ENCODE measurements at regions not wholly inside any gene's neighbourhood (a gene's known extent, or its start where the extent isn't known, plus 50 kb on each side); places are given as distances from the start of the nearest gene placed in this dataset.
A peak's percentile ranks its signal among the peaks of the same experiment; 100 is the strongest.

DNA sequence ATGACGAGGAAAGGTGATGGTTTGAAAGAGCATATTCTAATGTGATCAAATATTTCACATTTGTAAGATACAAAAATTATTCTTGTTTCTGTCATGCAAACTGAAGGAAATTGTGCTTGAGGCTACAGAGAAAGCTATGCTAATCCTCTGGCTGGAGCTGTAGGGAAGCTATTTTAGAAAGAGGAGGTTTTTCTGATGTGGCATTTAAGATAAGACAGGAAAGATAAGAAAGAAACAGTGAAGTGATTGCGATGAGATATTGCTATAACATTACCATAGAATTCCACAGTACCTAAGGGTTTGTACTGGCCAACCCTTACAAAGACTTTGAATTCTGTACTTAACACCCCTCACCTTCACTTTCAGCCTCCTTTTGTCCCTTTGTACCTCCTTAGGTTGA is 205.2 kb upstream of the LMCD1 start:
- Histone ChIP-seq H3K4me1 (ENCODE audit: insufficient read depth, low read length, poor library complexity, severe bottlenecking) (peaks cover 67% of the 10 kb centered on the region), H3K4me3 (ENCODE audit: low read depth, low read length, poor library complexity, severe bottlenecking) (no peak overlapping the region), H3K27me3 (replicated peaks; ENCODE audit: insufficient read depth, low read depth, low read length, poor library complexity) (no peaks in the 10 kb centered on the region), H3K27ac (ENCODE audit: low read depth, low read length, poor library complexity, severe bottlenecking) (peak overlapping the region; percentile 96), H3K9me3 (ENCODE audit: low read depth, low read length, poor library complexity, severe bottlenecking) (no peaks in the 10 kb centered on the region), H3K36me3 (ENCODE audit: insufficient read depth, low read length, poor library complexity, severe bottlenecking) (no peaks in the 10 kb centered on the region)
- no TSS peak for BruUV-seq (replicated peaks)
- POLR2A ChIA-PET (ENCODE audit: low non-redundant PET): no interaction called here
- no peak for DNase-seq (ENCODE audit: low spot score)
- TF ChIP-seq EZH2 (IDR thresholded peaks at IDR 0.05; ENCODE audit: borderline replicate concordance, low read depth, low read length, poor library complexity, severe bottlenecking) (no peak), CTCF (conservative IDR thresholded peaks at IDR 0.05; ENCODE audit: low read depth, low read length) (no peak)
- intact Hi-C loops (cut with micrococcal nuclease; ENCODE audit: unreplicated experiment): loop anchor here (5.0 kb wide), 1 partner anchor 144 kb away; no protein-coding TSS in a partner anchor
- CTCF ChIA-PET: interaction anchor here (2.3 kb wide), 1 partner anchor 57 kb away, joined by 7 read pairs; no protein-coding TSS in a partner anchor

DNA sequence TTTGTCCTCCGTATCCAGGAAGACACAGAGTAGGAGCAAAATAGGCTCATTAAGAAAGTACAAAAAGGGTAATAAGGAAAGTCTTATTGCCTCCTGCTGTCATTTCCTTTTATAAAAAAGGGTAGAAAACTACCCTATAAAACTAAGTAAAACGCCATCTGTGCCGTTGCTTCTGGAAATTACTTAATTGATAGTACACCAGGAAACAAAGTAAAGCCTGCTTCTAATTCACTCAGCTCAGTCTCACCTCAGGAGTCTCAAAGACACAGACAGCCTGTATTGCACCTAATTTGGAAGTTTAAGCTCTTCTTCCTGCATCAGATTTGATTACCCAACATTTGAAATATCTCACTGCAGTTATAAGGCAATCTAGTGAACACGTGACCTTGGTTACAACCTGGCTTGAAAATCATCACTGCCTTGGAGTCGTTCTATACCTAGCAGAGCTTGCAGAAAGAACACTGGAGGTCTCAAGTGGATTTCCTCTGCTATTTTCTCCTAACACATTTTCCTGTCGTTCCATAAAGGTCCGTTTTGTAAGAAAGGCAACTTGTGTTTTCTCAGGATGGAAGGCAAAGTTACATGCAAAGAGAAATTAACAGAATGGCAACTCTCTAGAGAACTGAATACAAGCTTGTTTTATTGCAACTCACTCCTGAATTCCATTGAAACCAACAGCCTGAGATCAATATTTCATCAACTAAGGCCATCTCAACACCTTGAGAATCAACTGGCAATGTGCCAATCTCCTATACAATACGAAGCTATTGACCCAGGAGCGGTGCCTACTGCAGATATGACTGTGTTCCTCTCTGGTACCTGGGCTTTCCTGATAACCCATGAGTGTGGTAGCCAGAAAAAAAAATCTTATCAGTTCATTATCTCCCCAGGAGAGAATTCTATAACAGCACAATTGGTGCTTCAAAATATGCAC is 203.3 kb upstream of the LMCD1 start:
- Histone ChIP-seq H3K27me3 (replicated peaks; ENCODE audit: insufficient read depth, low read depth, low read length, poor library complexity) (no peaks in the 10 kb centered on the region), H3K9me3 (ENCODE audit: low read depth, low read length, poor library complexity, severe bottlenecking) (no peaks in the 10 kb centered on the region), H3K36me3 (ENCODE audit: insufficient read depth, low read length, poor library complexity, severe bottlenecking) (no peaks in the 10 kb centered on the region), H3K4me1 (ENCODE audit: insufficient read depth, low read length, poor library complexity, severe bottlenecking) (peaks cover 83% of the 10 kb centered on the region), H3K27ac (ENCODE audit: low read depth, low read length, poor library complexity, severe bottlenecking) (peak overlapping the region; percentile 96), H3K4me3 (ENCODE audit: low read depth, low read length, poor library complexity, severe bottlenecking) (no peak overlapping the region)
- TF ChIP-seq CTCF (conservative IDR thresholded peaks at IDR 0.05; ENCODE audit: low read depth, low read length) (no peak), EZH2 (IDR thresholded peaks at IDR 0.05; ENCODE audit: borderline replicate concordance, low read depth, low read length, poor library complexity, severe bottlenecking) (no peak)
- POLR2A ChIA-PET (ENCODE audit: low non-redundant PET): interaction anchor here (0.6 to 2.3 kb wide), 5 partner anchors 14 to 502 kb away, joined by 3 to 13 read pairs (median 4); no protein-coding TSS in a partner anchor
- TSS peak; percentile 98 for BruUV-seq (replicated peaks)
- intact Hi-C loops (cut with micrococcal nuclease; ENCODE audit: unreplicated experiment): loop anchor here (1.0 to 5.0 kb wide), 2 partner anchors 40 to 146 kb away; no protein-coding TSS in a partner anchor
- CTCF ChIA-PET: interaction anchor here (1.0 to 2.3 kb wide), 2 partner anchors 40 to 58 kb away, joined by 5 to 7 read pairs; no protein-coding TSS in a partner anchor
- DNase-seq (ENCODE audit: low spot score): peak; percentile 93

DNA sequence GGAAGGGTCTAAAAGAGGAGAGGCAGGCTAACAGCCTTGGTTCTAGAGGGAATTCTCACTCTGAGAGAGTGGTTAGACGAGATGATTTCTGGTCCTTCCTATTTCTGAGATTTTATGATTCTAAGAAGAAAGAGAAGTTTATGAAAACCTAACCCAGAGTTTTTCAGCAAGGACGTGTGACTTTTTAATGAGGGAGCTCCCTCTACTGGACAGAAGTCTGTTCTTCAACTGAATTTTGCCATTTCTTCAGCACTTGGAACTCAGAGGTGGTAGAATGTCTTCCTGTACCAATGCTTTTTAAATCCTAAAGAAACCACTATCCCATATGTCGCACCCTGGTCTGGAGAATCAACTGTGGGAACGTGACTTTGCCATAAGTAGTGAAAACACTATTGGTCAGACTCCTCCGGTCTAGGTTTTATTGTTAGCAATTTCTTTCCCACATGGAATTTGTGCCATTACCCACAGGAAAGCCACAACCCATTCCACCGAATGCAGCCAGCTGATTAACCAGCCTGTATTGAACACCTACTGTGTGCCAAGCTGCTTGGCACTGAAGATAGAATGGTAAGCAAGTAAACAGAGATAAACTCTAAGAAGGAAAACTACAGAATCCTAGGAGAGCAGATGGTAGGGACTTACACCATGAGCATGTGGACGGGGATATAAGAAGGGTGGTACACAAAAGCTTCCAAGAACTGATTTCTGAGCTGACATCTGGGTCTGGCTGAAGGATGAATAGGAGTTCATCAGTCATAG is 199.5 kb upstream of the LMCD1 start:
- no TSS peak for BruUV-seq (replicated peaks)
- H3K9me3 ChIP-seq (ENCODE audit: low read depth, low read length, poor library complexity, severe bottlenecking): no peaks in the 10 kb centered on the region
- peak overlapping the region; percentile 82 for H3K27ac ChIP-seq (ENCODE audit: low read depth, low read length, poor library complexity, severe bottlenecking)
- TF ChIP-seq EZH2 (IDR thresholded peaks at IDR 0.05; ENCODE audit: borderline replicate concordance, low read depth, low read length, poor library complexity, severe bottlenecking) (no peak), CTCF (conservative IDR thresholded peaks at IDR 0.05; ENCODE audit: low read depth, low read length) (peak; percentile 88)
- H3K27me3 ChIP-seq (replicated peaks; ENCODE audit: insufficient read depth, low read depth, low read length, poor library complexity): no peaks in the 10 kb centered on the region
- intact Hi-C loops (cut with micrococcal nuclease; ENCODE audit: unreplicated experiment): loop anchor here (1.0 to 10.0 kb wide), 4 partner anchors 44 to 501 kb away; no protein-coding TSS in a partner anchor
- ChIA-PET CTCF (interaction anchor here (0.6 to 1.6 kb wide), 5 partner anchors 36 to 206 kb away, joined by 3 to 6 read pairs (median 4); no protein-coding TSS in a partner anchor), POLR2A (ENCODE audit: low non-redundant PET) (no interaction called here)
- DNase-seq (ENCODE audit: low spot score): peak; percentile 92
- peaks cover 71% of the 10 kb centered on the region for H3K4me1 ChIP-seq (ENCODE audit: insufficient read depth, low read length, poor library complexity, severe bottlenecking)
- H3K36me3 ChIP-seq (ENCODE audit: insufficient read depth, low read length, poor library complexity, severe bottlenecking): no peaks in the 10 kb centered on the region
- H3K4me3 ChIP-seq (ENCODE audit: low read depth, low read length, poor library complexity, severe bottlenecking): no peak overlapping the region

All from A673 (cell line).